ENCODE measurements at regions not wholly inside any gene's neighbourhood (a gene's known extent, or its start where the extent isn't known, plus 50 kb on each side); places are given as distances from the start of the nearest gene placed in this dataset.

DNA sequence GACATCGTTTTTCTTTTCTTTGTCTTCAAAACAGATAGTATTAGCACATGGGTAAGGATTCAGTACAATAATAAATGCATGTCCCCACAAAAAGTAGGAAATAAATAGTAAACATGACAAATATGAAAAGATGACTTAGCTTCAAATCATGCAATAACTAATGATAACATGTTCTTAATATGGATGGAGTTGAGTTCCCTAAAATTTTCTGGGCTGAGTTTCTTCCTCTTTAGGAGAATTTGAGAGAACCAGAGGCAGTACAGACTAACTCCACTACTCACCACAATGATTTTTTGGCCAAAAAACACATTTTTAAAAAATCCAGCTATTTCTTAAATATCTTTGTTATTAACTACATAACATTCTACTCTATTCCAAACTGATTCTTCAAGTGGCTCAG lies 432.3 kb upstream of the HS3ST1 start:
- Histone ChIP-seq H3K27ac (no peak overlapping the region), H3K9me3 (no peaks in the 10 kb centered on the region), H3K4me1 (no peaks in the 10 kb centered on the region), H3K27me3 (no peaks in the 10 kb centered on the region), H3K36me3 (no peaks in the 10 kb centered on the region), H3K4me3 (no peak overlapping the region)
- 39% methylated on average over 1 of the region's 1 CpG for WGBS (ENCODE audit: insufficient coverage, low coverage, low lambda C conversion rate, missing lambda C conversion rate)
- DNase-seq = no peak
- intact Hi-C loops (cut with DNase I) = no loop called here
- TF ChIP-seq, protein P1, sequence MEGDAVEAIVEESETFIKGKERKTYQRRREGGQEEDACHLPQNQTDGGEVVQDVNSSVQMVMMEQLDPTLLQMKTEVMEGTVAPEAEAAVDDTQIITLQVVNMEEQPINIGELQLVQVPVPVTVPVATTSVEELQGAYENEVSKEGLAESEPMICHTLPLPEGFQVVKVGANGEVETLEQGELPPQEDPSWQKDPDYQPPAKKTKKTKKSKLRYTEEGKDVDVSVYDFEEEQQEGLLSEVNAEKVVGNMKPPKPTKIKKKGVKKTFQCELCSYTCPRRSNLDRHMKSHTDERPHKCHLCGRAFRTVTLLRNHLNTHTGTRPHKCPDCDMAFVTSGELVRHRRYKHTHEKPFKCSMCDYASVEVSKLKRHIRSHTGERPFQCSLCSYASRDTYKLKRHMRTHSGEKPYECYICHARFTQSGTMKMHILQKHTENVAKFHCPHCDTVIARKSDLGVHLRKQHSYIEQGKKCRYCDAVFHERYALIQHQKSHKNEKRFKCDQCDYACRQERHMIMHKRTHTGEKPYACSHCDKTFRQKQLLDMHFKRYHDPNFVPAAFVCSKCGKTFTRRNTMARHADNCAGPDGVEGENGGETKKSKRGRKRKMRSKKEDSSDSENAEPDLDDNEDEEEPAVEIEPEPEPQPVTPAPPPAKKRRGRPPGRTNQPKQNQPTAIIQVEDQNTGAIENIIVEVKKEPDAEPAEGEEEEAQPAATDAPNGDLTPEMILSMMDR (IDR thresholded peaks at IDR 0.05) = no peak
- no peak for TF ChIP-seq POLR2A (IDR thresholded peaks at IDR 0.05)
- no peak for ATAC-seq

DNA sequence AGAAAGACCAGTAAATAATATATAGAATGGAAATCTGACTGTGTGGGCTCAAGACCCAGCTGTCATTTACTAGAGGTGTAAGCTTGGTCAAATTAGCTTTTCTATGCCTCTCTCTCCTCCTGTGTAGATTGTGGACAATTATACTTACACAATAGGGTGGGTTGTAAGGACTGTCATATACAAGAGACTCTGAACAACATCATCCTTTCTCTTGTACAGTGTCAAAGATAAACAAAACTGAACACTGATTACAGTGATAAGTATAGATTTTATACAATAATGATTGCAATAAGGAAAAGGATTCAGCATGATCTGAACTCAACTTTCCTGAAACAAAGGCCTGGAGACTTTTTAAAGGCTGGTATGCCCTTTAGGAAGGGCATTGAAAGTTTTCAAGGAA lies 429.2 kb upstream of the HS3ST1 start:
- H3K27ac ChIP-seq = no peak overlapping the region
- no peaks in the 10 kb centered on the region for H3K9me3 ChIP-seq
- H3K36me3 ChIP-seq = no peaks in the 10 kb centered on the region
- ATAC-seq = no peak
- no peak for TF ChIP-seq POLR2A (IDR thresholded peaks at IDR 0.05)
- no peak for DNase-seq
- H3K4me1 ChIP-seq = no peaks in the 10 kb centered on the region
- H3K27me3 ChIP-seq = no peaks in the 10 kb centered on the region
- H3K4me3 ChIP-seq = no peak overlapping the region
- intact Hi-C loops (cut with DNase I) = no loop called here

- TF ChIP-seq, protein P1 (IDR thresholded peaks at IDR 0.05) = no peak
- 30% methylated on average over 4 of the region's 4 CpGs for WGBS (ENCODE audit: insufficient coverage, low coverage, low lambda C conversion rate, missing lambda C conversion rate)
- DNase-seq (no peak), ATAC-seq (peak in 2 of 4 donors; percentile 34 to 39)
- Histone ChIP-seq H3K27ac (no peak overlapping the region), H3K4me3 (no peak overlapping the region), H3K27me3 (no peaks in the 10 kb centered on the region), H3K36me3 (no peaks in the 10 kb centered on the region), H3K4me1 (no peaks in the 10 kb centered on the region), H3K9me3 (no peaks in the 10 kb centered on the region)
- intact Hi-C loops (cut with DNase I) = no loop called here
These were observed 418.5 kb upstream of the HS3ST1 start for GRCh38 chr4:11847167-11847566.

GRCh38 chr4:11843927-11844326 lies 415.2 kb upstream of the HS3ST1 start:
- intact Hi-C loops (cut with DNase I) = no loop called here
- DNase-seq (no peak), ATAC-seq (no peak)
- no peaks in the 10 kb centered on the region for H3K9me3 ChIP-seq
- TF ChIP-seq POLR2A (IDR thresholded peaks at IDR 0.05) = no peak
- TF ChIP-seq, protein P1 (IDR thresholded peaks at IDR 0.05) = no peak
- no peak overlapping the region for H3K27ac ChIP-seq
- no peaks in the 10 kb centered on the region for H3K36me3 ChIP-seq
- H3K27me3 ChIP-seq = no peaks in the 10 kb centered on the region
- 35% methylated on average over 4 of the region's 4 CpGs for WGBS (ENCODE audit: insufficient coverage, low coverage, low lambda C conversion rate, missing lambda C conversion rate)
- no peak overlapping the region for H3K4me3 ChIP-seq
- no peaks in the 10 kb centered on the region for H3K4me1 ChIP-seq

DNA sequence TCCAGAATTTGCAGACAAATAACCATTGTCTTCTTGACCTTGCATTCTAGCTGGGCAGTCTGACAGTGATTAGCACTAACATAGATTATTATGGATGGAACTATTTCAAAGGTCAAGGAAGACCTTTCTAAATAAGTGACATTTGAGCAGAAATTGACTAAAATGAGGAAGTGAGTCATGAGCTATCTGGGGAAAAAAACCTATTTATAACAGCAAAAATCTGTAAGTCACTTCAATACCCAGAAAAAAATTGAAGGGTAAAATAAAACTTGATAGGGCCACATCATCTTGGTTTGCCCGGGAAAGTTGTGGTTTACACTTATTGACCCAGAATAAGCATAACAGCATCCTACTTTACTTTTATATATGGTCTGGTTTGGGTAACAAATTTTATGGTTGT lies 414.6 kb upstream of the HS3ST1 start:
- H3K27ac ChIP-seq = no peak overlapping the region
- H3K4me3 ChIP-seq = no peak overlapping the region
- DNase-seq = no peak
- TF ChIP-seq, protein P1 (IDR thresholded peaks at IDR 0.05) = no peak
- no peak for TF ChIP-seq POLR2A (IDR thresholded peaks at IDR 0.05)
- H3K36me3 ChIP-seq = no peaks in the 10 kb centered on the region
- no peak for ATAC-seq
- intact Hi-C loops (cut with DNase I) = no loop called here
- 54% methylated on average over 1 of the region's 1 CpG for whole genome bisulfite sequencing (ENCODE audit: insufficient coverage, low coverage, low lambda C conversion rate, missing lambda C conversion rate)
- H3K9me3 ChIP-seq = no peaks in the 10 kb centered on the region
- H3K4me1 ChIP-seq = no peaks in the 10 kb centered on the region
- no peaks in the 10 kb centered on the region for H3K27me3 ChIP-seq

Data from right lobe of liver (tissue), 6 donors.